ENCODE measurements at regions not wholly inside any gene's neighbourhood (a gene's known extent, or its start where the extent isn't known, plus 50 kb on each side); places are given as distances from the start of the nearest gene placed in this dataset.

- Histone ChIP-seq H3K9me3 (no peaks in the 10 kb centered on the region), H3K27ac (no peak overlapping the region), H3K36me3 (no peaks in the 10 kb centered on the region), H3K4me1 (no peaks in the 10 kb centered on the region), H3K4me3 (no peak overlapping the region), H3K27me3 (no peaks in the 10 kb centered on the region)
- TF ChIP-seq CTCF (IDR thresholded peaks at IDR 0.05), result no peak
- DNase-seq, result no peak
- intact Hi-C loops (cut with DNase I), result no loop called here
- no peak for ATAC-seq
Measured at GRCh38 chr6:121020656-121021055, 313.6 kb downstream of the TBC1D32 start.

GRCh38 chr6:121008553-121008952, 325.7 kb downstream of the TBC1D32 start:
- intact Hi-C loops (cut with DNase I), result no loop called here
- Histone ChIP-seq H3K9me3 (no peaks in the 10 kb centered on the region), H3K36me3 (no peaks in the 10 kb centered on the region), H3K27me3 (no peaks in the 10 kb centered on the region), H3K4me1 (no peaks in the 10 kb centered on the region), H3K27ac (no peak overlapping the region), H3K4me3 (no peak overlapping the region)
- DNase-seq, result no peak
- TF ChIP-seq CTCF (IDR thresholded peaks at IDR 0.05), result no peak
- no peak for ATAC-seq

GRCh38 chr6:121006024-121006423, 328.3 kb downstream of the TBC1D32 start:
- Histone ChIP-seq H3K4me3 (no peak overlapping the region), H3K36me3 (no peaks in the 10 kb centered on the region), H3K4me1 (no peaks in the 10 kb centered on the region), H3K27me3 (no peaks in the 10 kb centered on the region), H3K27ac (no peak overlapping the region), H3K9me3 (no peaks in the 10 kb centered on the region)
- ATAC-seq (no peak), DNase-seq (no peak)
- no peak for TF ChIP-seq CTCF (IDR thresholded peaks at IDR 0.05)
- intact Hi-C loops (cut with DNase I), result no loop called here

DNA sequence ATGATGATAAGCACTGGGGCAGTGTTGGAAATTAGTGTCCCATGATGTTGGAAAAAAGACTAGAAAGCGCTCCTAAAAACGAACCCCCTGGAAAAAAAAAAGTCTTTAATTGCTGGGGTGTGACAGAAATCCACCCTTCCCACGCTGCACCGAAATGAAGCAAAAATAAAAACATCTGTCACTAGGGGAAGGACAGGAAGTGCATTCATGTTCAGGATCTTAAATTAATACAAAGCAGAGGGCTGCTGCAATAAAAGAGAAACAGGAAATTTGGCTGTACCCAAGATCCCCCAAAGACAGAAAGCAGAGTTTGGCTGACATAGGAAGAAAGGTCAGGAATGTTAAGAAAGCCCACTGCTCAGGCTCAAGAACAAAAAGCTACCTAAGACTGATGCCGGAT, 333.9 kb downstream of the TBC1D32 start:
- Histone ChIP-seq H3K4me1 (no peaks in the 10 kb centered on the region), H3K9me3 (no peaks in the 10 kb centered on the region), H3K4me3 (no peak overlapping the region), H3K27me3 (no peaks in the 10 kb centered on the region), H3K27ac (no peak overlapping the region), H3K36me3 (no peaks in the 10 kb centered on the region)
- no peak for TF ChIP-seq CTCF (IDR thresholded peaks at IDR 0.05)
- DNase-seq, result no peak
- ATAC-seq, result no peak
- intact Hi-C loops (cut with DNase I), result no loop called here

DNA sequence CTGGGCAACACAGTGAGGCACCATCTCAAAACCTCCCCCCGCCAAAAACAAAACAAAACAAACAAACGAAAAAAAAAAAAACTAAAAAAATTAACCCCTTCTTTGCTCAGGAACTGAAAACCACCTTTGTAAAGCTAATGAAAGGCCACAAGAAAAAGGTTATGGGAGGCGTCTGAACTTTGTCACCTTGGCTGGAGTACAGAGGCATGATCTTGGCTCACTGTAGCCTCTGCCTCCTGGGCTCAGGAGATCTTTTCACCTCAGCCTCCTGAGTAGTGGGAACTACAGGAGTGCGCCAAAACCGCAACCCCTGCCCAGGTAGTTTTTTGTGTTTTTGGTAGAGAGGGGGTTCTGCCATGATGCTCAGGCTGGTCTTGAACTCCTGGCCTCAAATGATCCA, 337.9 kb downstream of the TBC1D32 start:
- no peaks in the 10 kb centered on the region for H3K36me3 ChIP-seq
- intact Hi-C loops (cut with DNase I), result no loop called here
- H3K4me3 ChIP-seq, result no peak overlapping the region
- no peak overlapping the region for H3K27ac ChIP-seq
- DNase-seq (no peak), ATAC-seq (no peak)
- H3K9me3 ChIP-seq, result no peaks in the 10 kb centered on the region
- H3K4me1 ChIP-seq, result no peaks in the 10 kb centered on the region
- no peaks in the 10 kb centered on the region for H3K27me3 ChIP-seq
- no peak for TF ChIP-seq CTCF (IDR thresholded peaks at IDR 0.05)

DNA sequence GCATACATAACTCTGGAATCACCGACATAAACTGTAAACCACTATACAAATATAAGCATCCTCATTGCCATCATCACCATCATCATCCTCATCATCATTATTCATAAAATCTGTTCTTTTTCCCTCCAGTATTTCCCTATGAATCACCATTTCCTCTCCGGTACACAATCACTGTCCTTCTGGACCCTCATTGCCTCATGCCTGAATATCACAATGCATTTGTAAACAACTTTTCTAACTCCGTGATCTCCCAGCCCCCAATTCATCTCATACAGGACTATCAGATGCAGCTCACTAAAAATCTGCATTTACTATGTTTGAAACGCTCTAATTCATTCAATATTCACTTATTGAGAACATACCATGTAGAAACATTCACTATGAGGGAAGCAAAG, 339.7 kb downstream of the TBC1D32 start:
- Histone ChIP-seq H3K36me3 (no peaks in the 10 kb centered on the region), H3K4me1 (no peaks in the 10 kb centered on the region), H3K4me3 (no peak overlapping the region), H3K9me3 (no peaks in the 10 kb centered on the region), H3K27ac (no peak overlapping the region), H3K27me3 (no peaks in the 10 kb centered on the region)
- DNase-seq, result no peak
- no peak for TF ChIP-seq CTCF (IDR thresholded peaks at IDR 0.05)
- intact Hi-C loops (cut with DNase I), result no loop called here
- no peak for ATAC-seq

Measured in upper lobe of right lung (tissue), 1 donor.